Inflammatory macrophage treated with lipopolysaccharide for 4 hours (primary cell): ENCODE measurements at regions not wholly inside any gene's neighbourhood (a gene's known extent, or its start where the extent isn't known, plus 50 kb on each side); places are given as distances from the start of the nearest gene placed in this dataset.

Experiments used
- DNase-seq: peaks from one replicate; pipeline ENCODE4 v3.0.0-alpha.2; 2020

DNA sequence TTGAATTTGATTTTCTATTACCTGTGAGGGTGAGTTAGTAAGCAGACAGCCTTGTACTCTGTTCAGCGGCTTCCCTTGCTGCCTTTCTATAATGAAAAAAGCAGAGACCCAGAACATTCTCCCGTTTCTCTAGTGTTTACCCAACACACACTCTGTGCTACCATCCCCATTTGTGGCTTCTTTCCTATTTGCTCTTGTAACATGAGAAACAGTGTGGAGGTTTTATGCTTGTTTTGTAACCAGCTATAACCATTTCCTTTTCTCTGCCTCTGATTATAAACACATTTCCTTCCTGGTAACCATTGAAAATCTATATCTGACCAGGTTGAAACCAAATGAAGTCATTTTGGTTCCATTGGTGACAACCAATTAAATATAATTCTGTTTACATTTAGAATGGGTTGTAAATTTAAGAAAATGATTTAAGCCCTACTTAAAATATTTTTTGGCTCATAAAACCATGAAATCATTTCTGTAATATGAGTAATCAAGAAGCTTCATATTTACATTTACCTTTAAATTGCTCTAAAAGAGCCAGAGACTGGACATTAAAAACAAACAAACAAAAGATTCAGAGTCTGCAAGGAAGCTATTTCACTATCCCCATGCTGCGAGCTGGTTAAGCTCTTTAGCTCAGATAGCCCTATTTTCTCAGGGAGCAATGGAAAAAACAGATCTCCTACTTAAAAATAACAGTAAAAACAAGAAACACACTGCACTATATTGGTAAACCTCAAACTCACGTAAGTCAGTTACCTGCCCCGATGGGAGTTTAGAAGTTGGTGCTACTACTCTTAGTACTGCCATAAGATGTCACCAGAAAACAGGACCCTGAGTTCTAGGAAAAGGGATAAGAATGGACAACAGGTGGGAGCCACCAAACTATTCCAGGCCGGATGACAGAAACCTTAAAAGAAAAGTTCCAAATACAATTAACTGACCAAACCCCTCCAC lies 206.5 kb upstream of the EEA1 start:
- peak; percentile 42 for DNase-seq

DNA sequence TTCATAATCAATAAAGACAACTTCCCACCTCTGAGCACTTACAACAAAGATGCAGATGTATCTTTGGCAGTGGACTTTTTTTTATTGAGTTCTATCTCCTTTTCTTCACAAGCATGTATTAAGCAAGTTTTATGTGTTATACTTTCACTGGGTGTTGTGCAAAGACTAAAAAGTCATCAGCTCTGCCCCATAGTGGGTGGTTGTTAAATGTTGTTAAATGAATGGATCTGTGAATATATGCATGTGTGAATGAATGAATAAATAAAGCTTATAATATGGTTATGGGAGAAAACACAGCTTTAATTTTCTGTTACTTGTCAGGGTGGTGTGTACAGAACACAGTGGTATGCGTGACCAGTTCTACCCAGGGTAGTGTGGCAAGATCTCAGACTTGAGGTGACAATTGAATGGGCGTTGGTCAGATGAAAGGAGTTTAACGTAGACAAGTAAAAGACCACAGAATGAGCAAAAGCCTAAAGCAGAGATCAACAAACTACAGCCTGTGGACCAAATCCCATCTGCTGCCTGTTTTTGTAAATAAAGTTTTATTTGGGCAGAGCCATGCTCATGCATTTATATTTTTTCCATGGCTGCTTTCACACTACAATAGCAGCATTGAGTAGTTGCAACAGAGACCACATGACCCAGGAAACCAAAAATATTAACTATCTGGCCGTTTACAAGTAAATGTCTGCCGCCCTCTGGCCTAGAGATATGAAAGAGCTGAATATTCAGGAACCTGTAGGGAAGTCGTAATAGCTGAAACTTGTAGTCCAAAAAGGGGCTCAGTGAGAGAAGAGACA lies 207.4 kb upstream of the EEA1 start:
- peak; percentile 57 for DNase-seq

DNA sequence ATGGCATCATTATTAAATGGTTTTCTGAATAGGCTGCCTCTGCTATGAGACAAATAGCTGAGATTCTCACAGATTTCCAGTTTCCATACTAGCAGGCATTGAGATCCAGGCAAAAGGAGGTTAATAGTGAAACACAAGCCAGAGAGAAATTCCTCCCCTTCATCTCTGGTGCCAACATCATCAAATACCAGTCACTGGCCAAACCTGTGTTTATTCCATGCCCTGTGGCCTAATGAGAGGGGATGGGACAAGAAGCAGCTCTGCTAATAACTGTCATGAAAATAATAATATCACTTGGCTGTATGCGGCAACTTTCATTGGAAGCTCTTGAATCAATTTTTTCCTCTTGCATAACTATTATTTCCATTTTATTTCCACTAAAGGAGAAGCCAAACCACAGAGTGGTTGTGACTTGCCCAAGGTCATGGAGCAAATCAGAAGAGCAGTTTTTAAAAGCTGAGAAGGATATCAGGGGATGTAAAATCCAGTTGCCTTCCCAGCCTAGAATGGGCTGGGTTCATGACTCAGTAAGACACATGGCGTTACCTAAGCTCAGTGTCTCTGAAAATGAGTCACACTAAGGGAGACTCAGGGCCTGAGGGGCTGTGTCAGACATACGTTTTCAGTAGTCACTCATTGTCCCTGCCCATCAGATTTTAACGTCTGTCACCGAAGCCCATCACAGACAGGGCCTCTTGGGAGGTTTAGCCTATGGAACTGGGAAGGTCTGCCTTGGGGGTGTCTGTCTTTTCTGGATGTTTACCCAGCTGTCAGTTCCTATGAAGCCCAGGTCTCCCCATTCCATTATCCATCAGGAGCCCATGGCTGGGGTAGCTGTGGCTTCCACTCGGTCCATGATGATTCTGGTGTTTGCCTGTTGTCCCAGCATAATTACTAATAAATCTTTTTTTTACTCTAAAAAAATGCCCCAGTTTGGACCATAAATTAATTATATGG lies 208.8 kb upstream of the EEA1 start:
- DNase-seq = peak; percentile 92

DNA sequence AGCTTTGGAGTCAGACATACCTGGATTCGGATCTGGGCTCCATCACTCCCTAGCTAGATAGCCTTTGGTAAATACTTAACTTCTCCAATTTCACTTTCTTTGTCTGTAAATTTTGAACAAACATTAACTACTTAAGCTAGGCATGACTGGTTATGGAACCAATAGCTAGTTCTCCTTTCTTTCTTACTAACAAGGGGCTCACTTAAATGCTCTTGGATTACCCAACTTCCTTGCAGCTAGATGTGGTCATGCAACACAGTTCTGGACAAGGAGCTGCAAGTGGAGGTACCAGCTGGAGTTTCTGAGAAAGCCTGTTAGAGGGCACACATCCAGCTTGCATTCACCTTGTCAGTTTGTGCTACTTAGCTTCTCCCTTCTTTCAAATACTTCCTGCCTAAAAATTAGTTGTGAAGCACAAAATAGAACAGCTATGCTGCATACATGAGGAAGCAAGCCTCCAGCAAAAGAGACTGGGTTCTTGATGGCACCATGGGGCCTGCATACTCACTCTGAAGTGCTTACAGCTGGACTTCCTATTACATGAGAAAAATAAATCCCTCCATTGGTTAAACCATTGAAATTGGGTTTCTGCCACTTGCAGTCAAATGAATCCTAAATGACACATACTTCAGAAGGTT lies 210.1 kb upstream of the EEA1 start:
- DNase-seq = peak; percentile 93

DNA sequence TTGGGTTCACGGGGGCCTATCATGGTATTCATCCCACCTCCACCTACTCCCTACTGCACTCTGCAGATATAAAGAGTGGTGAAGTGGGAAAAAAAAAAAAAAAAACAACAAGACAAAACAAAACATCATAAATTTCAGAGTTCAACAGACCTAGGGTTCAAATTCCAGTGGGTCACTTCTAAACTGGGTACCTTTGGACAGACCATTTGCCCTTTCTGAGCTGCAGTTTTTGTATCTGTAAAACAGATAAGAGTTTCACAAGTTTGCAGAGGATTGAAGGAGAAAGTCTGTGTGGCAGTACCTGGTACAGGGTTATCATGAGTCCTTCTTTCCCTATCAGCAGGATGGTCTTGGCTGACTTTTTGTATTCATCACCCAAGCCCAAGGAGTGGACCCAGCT lies 211.2 kb upstream of the EEA1 start:
- DNase-seq = no peak

DNA sequence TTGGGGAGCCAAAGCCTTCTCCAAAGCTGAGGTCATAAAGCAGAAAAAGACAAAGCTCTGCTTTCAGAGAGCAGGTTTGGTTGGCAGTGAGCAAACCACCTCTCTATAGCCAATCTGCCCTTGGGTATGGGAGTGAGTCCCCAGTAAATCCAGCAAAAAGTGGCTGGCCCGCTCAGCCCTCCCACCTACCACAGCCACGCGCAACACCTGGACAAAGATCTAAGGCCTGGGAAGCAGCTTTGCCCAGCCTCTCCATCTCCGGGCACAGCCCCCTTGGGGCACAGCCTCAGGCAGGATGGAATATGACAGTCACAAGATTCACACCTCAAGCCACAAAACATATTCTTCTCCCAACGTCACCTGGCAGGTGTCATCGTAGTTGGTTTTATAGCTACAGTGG lies 211.7 kb upstream of the EEA1 start:
- DNase-seq = no peak

DNA sequence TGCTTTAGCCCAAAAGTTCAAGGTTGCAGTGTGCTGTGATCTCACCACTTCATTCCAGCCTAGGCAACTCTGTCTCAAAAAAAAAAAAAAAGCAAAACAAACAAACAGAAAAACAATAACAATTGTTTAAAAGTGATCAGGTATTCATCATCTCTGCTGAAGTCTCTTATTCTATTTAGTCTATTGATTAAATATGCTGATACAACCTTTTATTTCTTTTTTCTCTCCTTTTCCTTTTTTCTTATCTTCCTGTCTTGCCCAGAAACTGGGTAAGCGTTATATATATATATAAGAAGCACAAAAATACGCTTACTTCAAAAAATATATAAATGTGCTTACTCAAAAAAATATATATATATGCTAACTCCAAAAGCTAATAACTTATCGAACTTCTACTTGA lies 213.8 kb upstream of the EEA1 start:
- no peak for DNase-seq

DNA sequence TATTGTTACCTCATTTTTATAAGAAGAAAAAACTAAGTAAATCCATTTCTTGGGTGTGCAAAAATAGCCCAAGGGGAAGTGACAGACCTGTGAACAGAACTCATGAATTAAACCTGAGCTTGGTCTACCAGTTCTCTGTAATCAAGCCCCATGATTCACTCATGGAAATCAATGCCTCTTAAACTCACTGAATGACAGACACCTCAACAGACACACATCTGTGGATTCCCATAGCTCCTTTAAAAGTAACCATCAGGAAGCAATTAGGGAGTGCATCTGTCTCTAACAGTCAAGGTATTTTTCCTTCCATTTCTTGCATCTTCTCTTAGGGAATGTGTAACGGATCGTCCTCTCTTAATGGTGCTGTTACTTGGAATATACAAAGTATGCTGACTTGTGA lies 215.0 kb upstream of the EEA1 start:
- DNase-seq = no peak

DNA sequence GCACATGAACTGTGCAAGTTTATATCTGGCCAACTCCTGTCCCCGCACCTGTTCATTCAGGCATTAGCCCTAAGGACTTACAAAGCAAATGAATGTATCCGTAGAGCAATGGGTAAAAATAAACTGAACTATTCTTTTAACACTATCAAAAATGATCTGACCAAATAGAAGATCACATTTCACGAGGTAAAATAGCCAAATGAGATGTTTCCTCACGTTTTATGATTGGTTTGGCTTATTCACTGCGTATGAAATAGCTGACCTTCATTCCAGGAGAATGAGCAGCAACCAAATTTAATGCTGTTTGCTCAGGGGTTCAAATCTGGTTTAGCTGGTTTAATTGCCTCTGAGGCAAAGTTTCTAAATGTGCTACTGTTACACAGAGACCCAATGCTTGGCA lies 216.0 kb upstream of the EEA1 start:
- DNase-seq = no peak

DNA sequence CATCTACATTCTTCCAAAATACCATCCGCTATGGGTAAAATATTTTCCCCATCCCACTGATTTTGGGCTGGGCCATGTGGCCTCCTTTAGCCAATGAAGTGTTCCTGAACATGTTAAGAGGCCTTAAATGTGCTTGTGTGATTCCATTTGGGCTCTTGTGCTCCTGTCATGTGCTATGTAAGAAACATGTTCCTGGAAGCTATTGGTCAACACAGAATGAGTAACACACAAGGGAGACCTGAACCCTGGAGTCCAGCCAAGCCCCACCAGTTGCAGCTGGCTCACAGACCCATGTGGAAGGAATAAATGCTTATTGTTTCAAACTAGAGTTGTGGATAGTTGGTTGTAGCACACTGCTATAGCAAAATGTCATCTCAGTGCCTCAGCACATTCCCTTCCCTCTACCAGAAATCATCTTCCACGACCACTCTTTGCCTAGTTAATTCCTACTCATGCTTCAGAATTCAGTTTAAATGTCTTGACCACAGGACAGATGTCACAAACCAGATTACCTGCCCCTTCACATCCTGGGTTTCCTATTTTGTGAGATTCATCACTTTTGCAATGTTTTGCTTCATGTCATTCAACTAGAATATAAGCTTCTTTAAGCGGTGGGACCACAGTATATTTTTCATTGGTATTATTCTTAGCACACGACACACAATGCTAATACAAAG lies 217.3 kb upstream of the EEA1 start:
- DNase-seq = no peak

DNA sequence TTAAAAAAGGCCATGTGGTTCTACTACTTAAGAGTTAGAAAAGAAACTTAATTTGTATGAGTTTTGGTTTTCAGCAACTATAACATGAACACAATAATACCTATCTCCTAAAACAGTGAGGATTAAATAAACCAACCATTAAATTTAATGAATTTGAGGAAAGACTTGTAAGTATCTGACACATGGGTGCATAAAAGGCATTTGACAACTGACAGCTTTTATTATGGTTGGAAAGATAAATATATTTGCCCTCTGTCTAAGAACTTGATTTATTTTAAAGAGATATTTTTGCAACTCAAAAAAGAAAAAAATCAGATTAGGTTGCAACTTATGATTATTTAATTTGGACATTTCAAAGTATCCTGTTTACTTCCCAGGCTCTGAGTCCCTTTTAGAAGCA lies 217.9 kb upstream of the EEA1 start:
- no peak for DNase-seq

DNA sequence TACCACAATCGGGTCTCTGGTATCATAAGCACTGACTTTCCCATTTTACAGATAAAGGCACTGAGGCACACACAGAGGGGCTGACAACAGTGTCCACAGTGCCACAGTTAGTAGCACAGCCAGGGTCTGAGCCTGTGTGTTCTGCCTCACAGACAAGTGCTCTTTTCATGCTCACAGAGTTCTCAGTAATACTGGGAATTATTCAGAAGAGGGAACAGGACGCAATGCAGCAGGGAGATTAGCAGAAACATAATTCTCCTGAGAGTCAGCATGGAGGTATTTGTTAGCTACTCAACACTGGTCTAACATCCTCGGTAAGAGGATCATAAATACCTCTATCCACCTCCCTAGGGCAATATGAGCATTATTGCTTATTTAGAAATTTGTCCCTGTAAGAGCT lies 219.3 kb upstream of the EEA1 start:
- DNase-seq = no peak

DNA sequence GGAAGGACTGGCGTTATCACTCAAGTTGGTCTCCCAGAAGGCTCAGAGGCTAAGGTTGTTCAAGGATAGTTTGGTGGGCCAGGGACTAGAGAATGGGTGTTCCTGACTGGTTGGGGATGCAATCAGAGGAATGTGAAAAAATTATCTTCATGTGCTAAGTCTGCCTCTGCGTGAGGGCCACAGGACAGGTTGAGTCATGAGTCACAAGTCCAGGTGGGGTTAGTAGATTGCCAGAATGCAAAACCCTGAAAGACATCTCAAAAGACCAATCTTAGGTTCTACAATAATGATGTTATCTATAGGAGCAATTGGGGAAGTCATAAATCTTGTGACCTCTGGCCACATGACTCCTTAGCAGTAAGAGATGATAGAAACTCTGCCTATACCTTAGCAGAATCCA lies 220.1 kb upstream of the EEA1 start:
- DNase-seq = no peak

DNA sequence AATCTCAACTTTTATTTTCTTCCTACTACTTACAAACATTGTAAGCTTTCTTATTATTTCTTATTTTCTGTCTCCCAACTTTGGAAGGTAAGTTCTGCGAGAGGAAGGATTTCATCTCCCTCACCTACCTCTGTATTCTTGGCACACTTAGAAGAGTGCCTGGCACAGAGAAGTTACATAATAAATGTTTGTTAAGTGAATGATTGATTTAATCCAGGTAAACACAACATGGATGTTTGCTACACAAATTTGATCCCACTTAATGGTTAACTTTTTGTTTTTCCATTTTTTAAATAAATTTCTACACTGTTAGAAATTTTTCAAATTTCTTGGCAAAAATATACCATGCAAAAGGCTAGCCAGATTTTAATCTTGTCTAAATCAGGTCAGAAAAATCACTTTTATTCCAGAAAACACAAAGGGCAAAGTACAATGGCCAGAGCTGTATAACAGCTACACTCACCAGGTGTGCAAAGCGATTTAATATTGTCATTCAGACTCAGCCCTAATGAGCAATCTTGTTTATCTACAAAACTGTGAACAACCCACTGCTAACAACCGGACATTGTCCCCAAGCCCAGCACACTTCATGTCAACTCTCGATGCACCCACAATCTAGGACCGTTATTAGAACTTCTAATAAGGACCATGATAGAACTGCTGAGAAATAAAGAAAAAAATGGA lies 222.1 kb upstream of the EEA1 start:
- no peak for DNase-seq

DNA sequence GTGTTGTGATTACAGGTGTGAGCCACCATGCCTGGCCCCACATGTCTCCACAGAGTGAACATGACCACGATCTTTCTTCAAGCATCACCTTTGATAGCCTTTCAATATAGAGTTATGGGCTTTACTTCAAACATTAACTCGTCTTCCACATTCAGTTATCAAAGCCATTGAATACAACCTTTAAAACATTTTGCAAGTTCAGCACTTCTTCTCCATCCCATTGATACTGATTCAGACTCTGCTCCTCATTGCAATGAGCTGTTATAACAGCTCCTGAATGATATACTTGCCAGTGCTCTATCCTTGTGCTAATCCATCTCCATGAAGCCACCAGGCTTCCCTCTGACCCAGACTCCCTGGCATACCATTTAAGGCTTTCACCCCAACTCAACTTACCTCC lies 223.5 kb upstream of the EEA1 start:
- no peak for DNase-seq

DNA sequence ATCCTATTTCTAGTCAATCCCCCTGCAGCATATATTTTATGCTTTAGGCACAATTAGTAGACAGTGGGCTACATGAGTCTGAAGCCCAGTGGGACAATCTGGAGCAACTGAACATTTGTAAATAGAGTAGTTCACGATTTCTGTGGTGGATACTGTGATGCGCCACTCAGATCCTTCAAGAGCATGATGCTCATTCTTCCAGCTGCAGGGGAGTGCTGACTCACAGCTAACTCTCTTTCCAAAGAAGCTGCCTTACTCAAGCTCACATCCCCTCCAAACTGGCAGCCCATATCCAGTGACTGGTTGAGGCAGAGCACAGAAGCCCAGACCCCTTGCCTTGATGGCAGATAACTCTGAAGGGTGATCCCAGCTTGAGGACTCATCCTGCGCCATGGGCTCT lies 224.2 kb upstream of the EEA1 start:
- no peak for DNase-seq

DNA sequence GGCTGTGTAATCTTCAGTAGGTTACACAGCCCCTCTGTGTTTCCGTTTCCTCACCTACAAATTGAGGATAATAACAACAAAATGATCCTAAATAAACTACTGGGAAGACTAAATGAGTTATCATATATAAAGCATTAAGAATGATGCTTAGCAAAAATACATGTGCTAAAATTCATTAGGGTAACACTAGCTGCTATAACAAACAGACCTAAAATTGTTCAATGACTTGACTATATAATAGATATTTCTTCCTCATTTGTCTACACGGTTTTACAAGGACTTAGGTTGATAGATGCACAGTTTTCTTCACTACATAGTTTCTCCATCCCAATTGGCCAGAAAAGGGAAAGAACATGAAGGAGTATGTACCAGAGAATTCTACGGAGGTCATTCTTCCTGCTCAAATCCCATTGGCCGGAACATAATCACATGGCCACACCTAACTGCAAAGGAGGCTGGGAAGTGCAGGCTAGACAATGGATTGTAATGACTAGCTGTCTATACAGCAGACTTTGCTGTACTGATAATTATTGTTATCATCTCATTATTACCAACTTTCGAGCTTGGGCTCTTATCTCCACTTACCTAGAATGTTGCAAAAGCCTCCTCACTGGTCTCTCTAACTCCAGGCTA lies 223.5 kb upstream of the NUDT4 start:
- DNase-seq = no peak

DNA sequence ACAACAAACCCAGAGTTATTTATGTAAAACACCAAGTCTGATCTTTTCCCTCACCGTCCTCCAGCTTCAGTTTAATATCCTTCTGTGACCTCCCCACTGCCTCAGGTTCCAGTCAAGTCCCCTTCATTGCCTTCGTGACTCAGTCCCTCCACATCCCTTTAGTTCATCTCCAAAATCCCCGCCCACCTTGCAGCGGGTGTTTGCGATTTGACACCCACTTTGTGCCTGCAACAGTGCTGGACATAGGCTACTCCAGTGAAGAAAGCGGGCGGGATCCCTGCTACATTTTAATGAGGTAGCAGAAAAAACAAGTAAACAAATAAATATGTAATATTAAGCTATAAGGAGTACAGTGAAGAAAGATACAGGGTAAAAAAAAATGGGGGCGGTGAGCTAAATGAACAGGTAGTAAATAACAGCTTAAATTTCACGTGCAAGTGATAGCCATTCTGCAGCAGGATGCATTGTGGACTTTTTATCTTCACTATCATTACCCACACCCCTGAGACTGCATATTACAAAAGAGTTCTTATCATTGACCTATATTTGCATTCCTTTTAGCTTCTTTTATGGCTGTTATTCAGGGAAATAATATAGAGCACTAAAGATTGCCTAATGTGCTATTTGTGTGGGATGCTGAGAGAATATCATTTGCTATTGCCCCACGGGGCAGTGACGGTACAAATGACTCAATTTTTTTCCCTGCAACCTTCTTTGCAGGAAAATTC lies 222.8 kb upstream of the NUDT4 start:
- peak; percentile 61 for DNase-seq

DNA sequence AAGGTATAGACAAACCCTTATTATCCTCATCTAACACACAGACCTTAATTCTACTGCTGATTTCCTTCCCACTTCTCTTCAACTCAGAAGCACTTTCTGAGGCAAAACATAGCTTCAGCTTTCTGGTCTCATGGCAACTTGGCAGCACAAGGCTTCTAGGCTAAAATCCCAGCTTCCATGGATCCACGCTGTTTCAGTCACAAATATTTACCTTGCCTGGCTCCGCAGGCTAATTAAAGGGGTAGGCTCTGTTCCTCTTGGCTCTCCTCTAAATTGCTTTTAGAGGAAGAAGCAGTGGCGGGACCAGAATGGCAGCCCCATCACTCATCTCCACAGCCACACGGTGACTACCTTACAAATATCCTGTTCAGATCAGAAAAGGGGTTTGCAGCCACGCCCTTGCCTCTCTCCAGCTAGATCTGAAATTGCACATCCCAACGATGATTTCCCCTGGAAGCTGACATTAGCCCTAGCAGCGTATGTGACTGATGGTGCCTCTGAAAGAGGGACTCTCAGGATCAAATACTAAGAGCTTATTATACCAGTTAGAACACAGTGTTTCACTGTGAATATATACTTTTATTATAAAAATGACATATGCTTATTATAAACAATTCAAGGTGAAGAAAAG lies 221.5 kb upstream of the NUDT4 start:
- no peak for DNase-seq

DNA sequence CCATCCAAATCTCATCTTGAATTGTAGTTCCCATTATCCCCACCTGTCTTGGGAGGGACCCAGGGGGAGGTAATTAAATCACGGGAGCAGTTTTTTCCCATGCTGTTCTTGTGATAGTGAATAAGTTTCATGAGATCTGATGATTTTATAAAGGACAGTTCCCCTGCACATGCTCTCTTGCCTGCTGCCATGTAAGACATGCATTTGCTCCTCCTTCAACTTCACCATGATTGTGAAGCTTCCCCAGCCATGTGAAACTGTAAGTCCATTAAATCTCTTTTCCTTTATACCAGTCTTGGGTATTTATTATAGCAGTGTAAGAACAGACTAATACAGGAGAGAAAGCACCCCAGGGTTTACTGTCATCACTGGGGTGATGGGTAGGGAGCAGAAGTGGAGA lies 220.4 kb upstream of the NUDT4 start:
- DNase-seq = no peak
